ENCODE measurements at regions not wholly inside any gene's neighbourhood (a gene's known extent, or its start where the extent isn't known, plus 50 kb on each side); places are given as distances from the start of the nearest gene placed in this dataset.

DNA sequence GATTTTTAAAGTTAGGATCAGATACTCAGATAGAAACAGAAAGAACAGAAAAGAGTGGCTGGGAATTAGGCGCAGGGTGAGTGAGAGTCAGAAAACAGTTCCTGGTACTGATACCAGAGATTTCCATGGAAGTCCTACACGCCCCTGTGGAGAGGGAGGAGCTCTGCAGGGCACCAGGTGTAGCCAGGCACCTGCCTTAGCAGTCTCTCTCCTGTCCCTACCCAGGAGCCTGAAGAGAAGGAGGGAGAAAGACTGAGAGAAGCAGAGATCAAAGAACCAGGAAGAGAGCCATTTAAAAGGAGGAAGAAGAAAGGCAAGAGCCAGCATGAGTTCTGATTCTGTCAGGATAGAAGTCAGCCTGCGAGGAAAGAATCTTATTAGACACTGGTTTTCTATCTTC, 65.0 kb downstream of the CBLN1 start:
- DNase-seq, result no peak
- H3F3A ChIP-seq (ENCODE audit: insufficient read depth, low read length), result no peaks in the 10 kb centered on the region
- no peaks in the 10 kb centered on the region for H3K79me2 ChIP-seq (ENCODE audit: low read length)
- no peaks in the 10 kb centered on the region for H3K36me3 ChIP-seq (replicated peaks; ENCODE audit: insufficient read depth, low read length)
- H3K27ac ChIP-seq (ENCODE audit: low read length), result no peak overlapping the region
- H3K4me3 ChIP-seq (ENCODE audit: low read length), result no peak overlapping the region
- no peak overlapping the region for H3K4me2 ChIP-seq (ENCODE audit: low read depth, low read length)
- no peaks in the 10 kb centered on the region for H3K27me3 ChIP-seq (replicated peaks; ENCODE audit: insufficient read depth, low read length)
- no peaks in the 10 kb centered on the region for H3K4me1 ChIP-seq (ENCODE audit: low read length)
- no peaks in the 10 kb centered on the region for H3K9me2 ChIP-seq (replicated peaks; ENCODE audit: insufficient read depth, low read length)
- no peak overlapping the region for H2AFZ ChIP-seq (ENCODE audit: low read length)
- no peak overlapping the region for H3K9ac ChIP-seq (ENCODE audit: low read length)
- no peaks in the 10 kb centered on the region for H3K9me3 ChIP-seq (replicated peaks; ENCODE audit: insufficient read depth, low read length)
- H4K20me1 ChIP-seq (ENCODE audit: insufficient read depth, low read length), result no peaks in the 10 kb centered on the region
- TF ChIP-seq EZH2phosphoT487 (IDR thresholded peaks at IDR 0.05; ENCODE audit: low read length) (no peak), EZH2 (optimal IDR thresholded peaks at IDR 0.05; ENCODE audit: low read depth, low read length) (no peak)
- TF ChIP-seq, protein P1, sequence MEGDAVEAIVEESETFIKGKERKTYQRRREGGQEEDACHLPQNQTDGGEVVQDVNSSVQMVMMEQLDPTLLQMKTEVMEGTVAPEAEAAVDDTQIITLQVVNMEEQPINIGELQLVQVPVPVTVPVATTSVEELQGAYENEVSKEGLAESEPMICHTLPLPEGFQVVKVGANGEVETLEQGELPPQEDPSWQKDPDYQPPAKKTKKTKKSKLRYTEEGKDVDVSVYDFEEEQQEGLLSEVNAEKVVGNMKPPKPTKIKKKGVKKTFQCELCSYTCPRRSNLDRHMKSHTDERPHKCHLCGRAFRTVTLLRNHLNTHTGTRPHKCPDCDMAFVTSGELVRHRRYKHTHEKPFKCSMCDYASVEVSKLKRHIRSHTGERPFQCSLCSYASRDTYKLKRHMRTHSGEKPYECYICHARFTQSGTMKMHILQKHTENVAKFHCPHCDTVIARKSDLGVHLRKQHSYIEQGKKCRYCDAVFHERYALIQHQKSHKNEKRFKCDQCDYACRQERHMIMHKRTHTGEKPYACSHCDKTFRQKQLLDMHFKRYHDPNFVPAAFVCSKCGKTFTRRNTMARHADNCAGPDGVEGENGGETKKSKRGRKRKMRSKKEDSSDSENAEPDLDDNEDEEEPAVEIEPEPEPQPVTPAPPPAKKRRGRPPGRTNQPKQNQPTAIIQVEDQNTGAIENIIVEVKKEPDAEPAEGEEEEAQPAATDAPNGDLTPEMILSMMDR (IDR thresholded peaks at IDR 0.05; ENCODE audit: low read length), result no peak

DNA sequence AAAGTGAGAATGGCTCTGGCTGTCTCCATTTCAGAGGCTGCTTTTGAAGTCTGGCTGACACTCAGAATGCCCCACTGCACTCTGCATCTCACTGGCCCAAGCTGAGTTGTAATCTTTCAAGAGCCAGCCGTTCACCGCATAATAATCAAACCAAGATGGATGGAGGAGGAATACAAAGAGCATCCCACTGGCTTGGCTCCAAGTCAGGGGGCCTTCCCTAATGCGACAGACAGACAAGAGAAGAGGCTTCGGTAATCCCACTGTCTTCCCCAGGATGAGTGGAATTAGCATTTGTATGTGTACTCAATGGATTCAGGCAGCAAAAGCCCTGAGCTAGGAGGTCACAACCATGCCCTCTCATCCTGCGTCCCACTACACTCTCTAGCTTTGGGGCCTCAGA, 68.0 kb downstream of the CBLN1 start:
- no peak overlapping the region for H3K9ac ChIP-seq (ENCODE audit: low read length)
- H4K20me1 ChIP-seq (ENCODE audit: insufficient read depth, low read length), result no peaks in the 10 kb centered on the region
- no peaks in the 10 kb centered on the region for H3K36me3 ChIP-seq (replicated peaks; ENCODE audit: insufficient read depth, low read length)
- H3K27me3 ChIP-seq (replicated peaks; ENCODE audit: insufficient read depth, low read length), result no peaks in the 10 kb centered on the region
- no peak overlapping the region for H3K4me3 ChIP-seq (ENCODE audit: low read length)
- no peaks in the 10 kb centered on the region for H3K4me1 ChIP-seq (ENCODE audit: low read length)
- no peaks in the 10 kb centered on the region for H3K9me2 ChIP-seq (replicated peaks; ENCODE audit: insufficient read depth, low read length)
- H3K9me3 ChIP-seq (replicated peaks; ENCODE audit: insufficient read depth, low read length), result no peaks in the 10 kb centered on the region
- no peak overlapping the region for H3K4me2 ChIP-seq (ENCODE audit: low read depth, low read length)
- no peak for TF ChIP-seq EZH2phosphoT487 (IDR thresholded peaks at IDR 0.05; ENCODE audit: low read length)
- no peak for TF ChIP-seq EZH2 (optimal IDR thresholded peaks at IDR 0.05; ENCODE audit: low read depth, low read length)
- TF ChIP-seq, protein P1 (IDR thresholded peaks at IDR 0.05; ENCODE audit: low read length), result no peak
- no peak for DNase-seq
- no peaks in the 10 kb centered on the region for H3F3A ChIP-seq (ENCODE audit: insufficient read depth, low read length)
- no peak overlapping the region for H2AFZ ChIP-seq (ENCODE audit: low read length)
- H3K27ac ChIP-seq (ENCODE audit: low read length), result no peak overlapping the region
- H3K79me2 ChIP-seq (ENCODE audit: low read length), result no peaks in the 10 kb centered on the region

DNA sequence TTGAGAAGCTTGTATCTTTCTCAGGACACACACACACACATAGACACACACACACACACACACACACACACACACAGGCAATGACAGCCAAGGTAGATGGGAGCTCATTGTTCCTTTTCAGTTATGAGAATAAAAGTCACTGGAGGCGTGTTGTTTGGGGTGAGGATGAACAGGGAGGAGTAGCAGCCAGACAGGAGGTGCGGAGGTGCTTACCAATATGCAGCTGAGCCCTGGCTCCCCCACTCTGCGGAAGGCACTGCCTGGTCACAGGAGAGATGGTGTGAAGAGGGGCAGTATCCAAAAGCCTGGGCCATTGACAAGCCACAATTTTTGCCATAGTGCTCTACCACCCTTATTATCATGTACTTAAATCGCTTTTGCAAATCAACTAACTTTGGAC, 77.4 kb downstream of the CBLN1 start:
- Histone ChIP-seq H3K36me3 (replicated peaks; ENCODE audit: insufficient read depth, low read length) (no peaks in the 10 kb centered on the region), H3K27ac (ENCODE audit: low read length) (no peak overlapping the region), H3K9ac (ENCODE audit: low read length) (no peak overlapping the region), H3K9me2 (replicated peaks; ENCODE audit: insufficient read depth, low read length) (no peaks in the 10 kb centered on the region), H3K27me3 (replicated peaks; ENCODE audit: insufficient read depth, low read length) (no peaks in the 10 kb centered on the region), H3F3A (ENCODE audit: insufficient read depth, low read length) (no peaks in the 10 kb centered on the region), H3K4me1 (ENCODE audit: low read length) (no peaks in the 10 kb centered on the region), H4K20me1 (ENCODE audit: insufficient read depth, low read length) (no peaks in the 10 kb centered on the region), H3K79me2 (ENCODE audit: low read length) (no peaks in the 10 kb centered on the region), H3K4me2 (ENCODE audit: low read depth, low read length) (no peak overlapping the region), H3K9me3 (replicated peaks; ENCODE audit: insufficient read depth, low read length) (no peaks in the 10 kb centered on the region), H3K4me3 (ENCODE audit: low read length) (no peak overlapping the region), H2AFZ (ENCODE audit: low read length) (no peak overlapping the region)
- DNase-seq, result no peak
- no peak for TF ChIP-seq EZH2phosphoT487 (IDR thresholded peaks at IDR 0.05; ENCODE audit: low read length)
- TF ChIP-seq, protein P1 (IDR thresholded peaks at IDR 0.05; ENCODE audit: low read length), result no peak
